ENCODE measurements at regions not wholly inside any gene's neighbourhood (a gene's known extent, or its start where the extent isn't known, plus 50 kb on each side); places are given as distances from the start of the nearest gene placed in this dataset.
A peak's percentile ranks its signal among the peaks of the same experiment; 100 is the strongest.

DNA sequence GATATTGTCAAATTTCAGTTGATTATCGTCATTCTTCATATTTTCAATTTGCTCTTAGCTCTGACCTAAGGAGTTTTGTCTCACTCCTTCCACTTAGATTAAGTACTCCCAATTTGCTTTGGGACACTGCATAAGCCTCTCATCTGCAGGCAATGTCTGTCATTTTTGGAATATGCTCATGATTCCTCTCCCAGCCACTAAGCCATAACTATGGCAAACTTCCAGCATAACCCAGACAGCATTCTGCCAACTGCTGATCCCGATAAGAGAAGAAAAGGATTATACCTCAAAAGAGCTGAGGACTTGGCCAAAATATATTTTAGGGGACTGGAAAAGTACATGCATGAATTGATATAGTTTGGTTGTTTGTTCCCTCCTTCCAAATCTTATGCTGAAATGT is 444.4 kb downstream of the GABRG1 start:
- DNase-seq (ENCODE audit: low read depth in 2 of 2): no peak
- Histone ChIP-seq H3K36me3 (ENCODE audit: control insufficient read depth, insufficient read depth, low read length) (no peaks in the 10 kb centered on the region), H3K9ac (ENCODE audit: insufficient read depth, low read length) (no peak overlapping the region), H3K4me2 (ENCODE audit: extremely low read depth, insufficient read depth, low read length) (no peak overlapping the region), H3K4me3 (replicated peaks in 1 of 4; ENCODE audit: control extremely low read depth in 1 of 4, insufficient read depth in 1 of 4, low read depth in 3 of 4, low read length in 4 of 4) (no peak overlapping the region), H4K20me1 (ENCODE audit: control insufficient read depth, extremely low read depth, insufficient read depth, low read length) (no peaks in the 10 kb centered on the region), H3K79me2 (ENCODE audit: control insufficient read depth, insufficient read depth, low read length) (no peaks in the 10 kb centered on the region), H3K27ac (ENCODE audit: insufficient read depth, low read length) (no peak overlapping the region), H3K4me1 (ENCODE audit: control insufficient read depth, extremely low read depth, insufficient read depth, low read length) (no peaks in the 10 kb centered on the region), H2AFZ (ENCODE audit: low read length) (no peak overlapping the region), H3K9me3 (ENCODE audit: control insufficient read depth, insufficient read depth, low read depth, low read length) (no peaks in the 10 kb centered on the region), H3K27me3 (ENCODE audit: control insufficient read depth, insufficient read depth, low read length) (no peaks in the 10 kb centered on the region)
- no peak for TF ChIP-seq EZH2 (IDR thresholded peaks at IDR 0.05; ENCODE audit: low read length, missing control alignments)
- TF ChIP-seq, protein P1, sequence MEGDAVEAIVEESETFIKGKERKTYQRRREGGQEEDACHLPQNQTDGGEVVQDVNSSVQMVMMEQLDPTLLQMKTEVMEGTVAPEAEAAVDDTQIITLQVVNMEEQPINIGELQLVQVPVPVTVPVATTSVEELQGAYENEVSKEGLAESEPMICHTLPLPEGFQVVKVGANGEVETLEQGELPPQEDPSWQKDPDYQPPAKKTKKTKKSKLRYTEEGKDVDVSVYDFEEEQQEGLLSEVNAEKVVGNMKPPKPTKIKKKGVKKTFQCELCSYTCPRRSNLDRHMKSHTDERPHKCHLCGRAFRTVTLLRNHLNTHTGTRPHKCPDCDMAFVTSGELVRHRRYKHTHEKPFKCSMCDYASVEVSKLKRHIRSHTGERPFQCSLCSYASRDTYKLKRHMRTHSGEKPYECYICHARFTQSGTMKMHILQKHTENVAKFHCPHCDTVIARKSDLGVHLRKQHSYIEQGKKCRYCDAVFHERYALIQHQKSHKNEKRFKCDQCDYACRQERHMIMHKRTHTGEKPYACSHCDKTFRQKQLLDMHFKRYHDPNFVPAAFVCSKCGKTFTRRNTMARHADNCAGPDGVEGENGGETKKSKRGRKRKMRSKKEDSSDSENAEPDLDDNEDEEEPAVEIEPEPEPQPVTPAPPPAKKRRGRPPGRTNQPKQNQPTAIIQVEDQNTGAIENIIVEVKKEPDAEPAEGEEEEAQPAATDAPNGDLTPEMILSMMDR (conservative IDR thresholded peaks at IDR 0.05 in 1 of 2, IDR thresholded peaks at IDR 0.05 in 1 of 2; ENCODE audit: low read depth in 1 of 2, low read length in 2 of 2): no peak

DNA sequence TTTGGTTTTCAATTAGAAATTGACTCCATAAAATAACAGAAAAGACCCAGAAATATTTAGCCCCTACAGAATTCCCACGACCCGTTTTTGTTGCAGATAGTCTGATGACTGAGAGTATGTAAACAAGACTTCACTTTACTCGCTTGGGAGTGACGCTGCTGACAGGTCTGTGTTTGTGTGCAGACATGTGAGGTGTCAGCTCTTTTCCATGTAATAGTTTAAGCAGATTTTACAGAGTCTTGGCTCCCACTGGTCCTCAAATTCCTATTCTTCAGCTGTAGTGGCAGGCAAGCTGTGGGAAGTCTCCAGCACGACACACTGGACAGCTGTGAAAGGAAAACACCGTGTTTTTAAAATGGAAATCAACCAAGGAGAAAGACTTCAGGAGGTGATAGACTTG is 455.7 kb downstream of the GABRG1 start:
- no peak overlapping the region for H3K4me2 ChIP-seq (ENCODE audit: extremely low read depth, insufficient read depth, low read length)
- H3K9ac ChIP-seq (ENCODE audit: insufficient read depth, low read length): no peak overlapping the region
- H4K20me1 ChIP-seq (ENCODE audit: control insufficient read depth, extremely low read depth, insufficient read depth, low read length): no peaks in the 10 kb centered on the region
- no peaks in the 10 kb centered on the region for H3K36me3 ChIP-seq (ENCODE audit: control insufficient read depth, insufficient read depth, low read length)
- DNase-seq (ENCODE audit: low read depth in 2 of 2): no peak
- H2AFZ ChIP-seq (ENCODE audit: low read length): no peak overlapping the region
- no peak overlapping the region for H3K4me3 ChIP-seq (replicated peaks in 1 of 4; ENCODE audit: control extremely low read depth in 1 of 4, insufficient read depth in 1 of 4, low read depth in 3 of 4, low read length in 4 of 4)
- no peaks in the 10 kb centered on the region for H3K79me2 ChIP-seq (ENCODE audit: control insufficient read depth, insufficient read depth, low read length)
- no peaks in the 10 kb centered on the region for H3K27me3 ChIP-seq (ENCODE audit: control insufficient read depth, insufficient read depth, low read length)
- H3K4me1 ChIP-seq (ENCODE audit: control insufficient read depth, extremely low read depth, insufficient read depth, low read length): no peaks in the 10 kb centered on the region
- no peak overlapping the region for H3K27ac ChIP-seq (ENCODE audit: insufficient read depth, low read length)
- TF ChIP-seq EZH2 (IDR thresholded peaks at IDR 0.05; ENCODE audit: low read length, missing control alignments): no peak
- TF ChIP-seq, protein P1 (conservative IDR thresholded peaks at IDR 0.05 in 1 of 2, IDR thresholded peaks at IDR 0.05 in 1 of 2; ENCODE audit: low read depth in 1 of 2, low read length in 2 of 2): no peak
- H3K9me3 ChIP-seq (ENCODE audit: control insufficient read depth, insufficient read depth, low read depth, low read length): no peaks in the 10 kb centered on the region

DNA sequence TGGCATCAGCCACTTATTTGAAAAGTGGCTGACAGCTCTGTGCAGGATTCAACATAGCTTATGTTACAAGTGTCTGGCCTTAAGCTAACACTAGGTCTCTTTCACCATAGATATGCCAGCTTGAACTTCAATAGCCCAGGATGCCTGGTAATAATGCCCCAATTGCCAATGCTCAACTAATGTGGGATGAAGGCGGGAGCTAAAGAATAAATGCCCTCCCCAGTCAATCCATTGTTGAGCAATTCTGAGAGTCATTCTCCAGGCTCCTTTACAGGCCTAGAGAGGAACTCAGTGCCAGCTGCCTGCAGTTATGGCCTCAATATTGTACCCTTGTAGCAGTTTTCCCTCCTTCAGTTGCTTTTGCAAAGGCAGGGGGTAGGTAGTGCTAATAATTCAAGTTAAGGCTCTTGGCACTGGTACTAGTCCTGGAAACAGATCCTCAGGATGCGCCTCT is 460.2 kb downstream of the GABRG1 start:
- Histone ChIP-seq H3K4me2 (ENCODE audit: extremely low read depth, insufficient read depth, low read length) (no peak overlapping the region), H3K9ac (ENCODE audit: insufficient read depth, low read length) (no peak overlapping the region), H3K9me3 (ENCODE audit: control insufficient read depth, insufficient read depth, low read depth, low read length) (no peaks in the 10 kb centered on the region), H3K27ac (ENCODE audit: insufficient read depth, low read length) (no peak overlapping the region), H3K36me3 (ENCODE audit: control insufficient read depth, insufficient read depth, low read length) (no peaks in the 10 kb centered on the region), H4K20me1 (ENCODE audit: control insufficient read depth, extremely low read depth, insufficient read depth, low read length) (no peaks in the 10 kb centered on the region), H3K27me3 (ENCODE audit: control insufficient read depth, insufficient read depth, low read length) (no peaks in the 10 kb centered on the region), H3K4me3 (replicated peaks in 1 of 4; ENCODE audit: control extremely low read depth in 1 of 4, insufficient read depth in 1 of 4, low read depth in 3 of 4, low read length in 4 of 4) (no peak overlapping the region), H3K79me2 (ENCODE audit: control insufficient read depth, insufficient read depth, low read length) (no peaks in the 10 kb centered on the region), H2AFZ (ENCODE audit: low read length) (no peak overlapping the region), H3K4me1 (ENCODE audit: control insufficient read depth, extremely low read depth, insufficient read depth, low read length) (no peaks in the 10 kb centered on the region)
- TF ChIP-seq, protein P1 (conservative IDR thresholded peaks at IDR 0.05 in 1 of 2, IDR thresholded peaks at IDR 0.05 in 1 of 2; ENCODE audit: low read depth in 1 of 2, low read length in 2 of 2): no peak
- TF ChIP-seq EZH2 (IDR thresholded peaks at IDR 0.05; ENCODE audit: low read length, missing control alignments): no peak
- peak in 1 of 2 donors; percentile 1 for DNase-seq (ENCODE audit: low read depth in 2 of 2)

All from fibroblast of lung (primary cell).